Epidermal melanocyte (primary cell): ENCODE measurements at regions not wholly inside any gene's neighbourhood (a gene's known extent, or its start where the extent isn't known, plus 50 kb on each side); places are given as distances from the start of the nearest gene placed in this dataset.

ENCODE experiments used
- DNase-seq: peaks from one replicate; pipeline ENCODE4 v3.0.0; 2011; ENCODE audit warnings: low spot score; ENCODE audit not compliant: insufficient read length

GRCh38 chr2:239693761-239694415 lies 293.1 kb upstream of the HDAC4 start:
- no peak for DNase-seq

DNA sequence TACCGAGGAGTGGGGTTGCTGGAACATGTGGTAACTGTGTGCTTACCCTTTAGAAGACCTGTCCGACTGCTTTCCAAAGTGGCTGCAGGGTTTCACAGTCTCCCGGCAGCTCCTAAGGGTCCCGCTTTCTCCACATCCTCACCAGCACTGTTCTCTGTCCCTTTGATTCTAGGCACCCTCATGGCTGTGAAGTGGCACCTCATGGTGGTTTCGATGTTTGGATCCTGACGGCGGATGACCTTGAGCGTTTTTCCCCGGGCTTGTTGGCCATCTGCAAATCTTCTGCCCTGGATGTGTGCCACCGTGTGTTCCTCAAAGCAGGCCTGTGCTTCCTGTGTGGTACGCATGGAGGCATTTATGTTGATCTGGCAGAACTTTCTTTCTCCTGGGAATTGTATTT lies 292.5 kb upstream of the HDAC4 start:
- no peak for DNase-seq

DNA sequence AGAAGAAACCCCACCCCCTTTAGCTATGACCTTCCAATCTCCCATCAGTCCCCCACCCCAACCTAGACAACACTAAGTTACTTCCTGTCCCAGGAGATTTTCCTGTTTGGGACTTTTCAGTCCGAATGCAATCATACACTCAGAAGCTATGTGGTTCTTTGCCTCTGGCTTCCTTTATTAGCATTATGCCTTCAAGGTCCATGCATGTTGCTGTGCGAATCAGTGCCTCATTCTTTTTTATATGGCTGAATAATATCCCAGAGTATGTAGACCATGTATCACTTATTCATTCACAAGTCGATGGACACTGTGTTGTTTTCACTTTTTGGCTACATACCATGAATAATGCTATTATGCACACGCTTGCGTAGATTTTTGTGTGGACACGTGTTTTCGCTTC lies 292.1 kb upstream of the HDAC4 start:
- no peak for DNase-seq

- no peak for DNase-seq
These were observed 291.6 kb upstream of the HDAC4 start for GRCh38 chr2:239692362-239692851.

DNA sequence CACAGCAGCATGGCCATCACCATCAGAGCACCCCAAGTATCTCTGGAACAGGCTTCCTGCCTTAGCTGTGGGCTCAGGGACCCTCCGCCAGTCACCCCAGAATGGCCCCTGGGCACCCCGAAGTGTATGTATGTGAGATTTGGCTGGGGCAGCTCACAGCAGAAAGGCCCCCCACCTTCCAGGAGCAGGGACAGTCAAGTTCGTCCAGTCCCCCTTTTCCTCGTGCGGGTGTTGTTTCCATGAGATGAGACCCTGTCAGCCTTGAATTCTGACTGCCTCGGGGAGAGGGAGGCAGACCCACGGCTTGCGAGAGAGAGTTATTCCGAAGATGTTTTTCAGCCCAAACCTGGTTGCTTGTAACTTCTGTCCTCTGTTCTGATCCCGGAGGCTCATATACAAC lies 290.9 kb upstream of the HDAC4 start:
- no peak for DNase-seq

- DNase-seq = no peak
These were observed 290.1 kb upstream of the HDAC4 start for GRCh38 chr2:239690651-239691631.

DNA sequence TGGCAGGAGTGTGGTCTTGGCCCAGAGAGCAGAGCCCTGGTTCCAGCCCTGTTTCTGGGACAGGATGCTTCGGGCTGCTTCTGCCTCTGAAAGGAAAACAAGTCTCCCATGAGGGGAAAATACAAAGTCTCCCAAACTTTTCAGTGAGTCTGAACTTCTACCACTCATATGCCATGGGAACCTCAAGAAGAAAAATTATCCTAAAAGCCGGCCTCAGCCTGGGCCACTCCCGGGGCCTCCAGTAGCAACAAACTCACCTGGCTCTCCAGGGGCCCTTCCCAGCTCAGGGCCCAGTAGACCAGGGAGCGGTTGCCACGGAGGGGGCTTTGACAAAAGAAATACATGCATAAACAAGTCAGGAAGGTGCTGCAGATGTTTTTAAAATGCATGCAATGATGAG lies 289.2 kb upstream of the HDAC4 start:
- DNase-seq = no peak

- no peak for DNase-seq
These were observed 288.6 kb upstream of the HDAC4 start for GRCh38 chr2:239689410-239689809.

- no peak for DNase-seq
These were observed 288.0 kb upstream of the HDAC4 start for GRCh38 chr2:239688840-239689239.

GRCh38 chr2:239688122-239688681 lies 287.4 kb upstream of the HDAC4 start:
- DNase-seq = no peak

GRCh38 chr2:239687441-239687840 lies 286.6 kb upstream of the HDAC4 start:
- no peak for DNase-seq

- no peak for DNase-seq
These were observed 285.1 kb upstream of the HDAC4 start for GRCh38 chr2:239685965-239686364.

DNA sequence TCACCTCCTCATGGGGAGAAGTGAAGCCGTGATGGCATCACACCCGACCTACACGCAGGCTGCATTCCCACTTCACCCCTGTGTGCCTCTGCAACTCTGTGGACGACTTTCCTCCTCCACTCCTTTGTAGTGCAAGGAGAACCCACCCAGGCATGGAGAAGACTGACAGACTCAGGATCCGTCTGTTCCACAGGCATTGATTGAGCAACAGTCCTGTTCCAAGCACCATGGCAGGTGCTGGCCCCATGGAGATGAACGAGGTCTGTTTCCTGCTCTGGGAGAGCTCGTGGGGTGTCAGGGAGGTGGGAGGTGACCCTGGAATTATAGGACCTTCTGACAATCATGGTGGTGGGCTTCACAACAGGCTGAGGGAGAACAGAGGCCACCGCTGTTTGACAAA lies 284.7 kb upstream of the HDAC4 start:
- DNase-seq = no peak

GRCh38 chr2:239684996-239685395 lies 284.2 kb upstream of the HDAC4 start:
- no peak for DNase-seq

DNA sequence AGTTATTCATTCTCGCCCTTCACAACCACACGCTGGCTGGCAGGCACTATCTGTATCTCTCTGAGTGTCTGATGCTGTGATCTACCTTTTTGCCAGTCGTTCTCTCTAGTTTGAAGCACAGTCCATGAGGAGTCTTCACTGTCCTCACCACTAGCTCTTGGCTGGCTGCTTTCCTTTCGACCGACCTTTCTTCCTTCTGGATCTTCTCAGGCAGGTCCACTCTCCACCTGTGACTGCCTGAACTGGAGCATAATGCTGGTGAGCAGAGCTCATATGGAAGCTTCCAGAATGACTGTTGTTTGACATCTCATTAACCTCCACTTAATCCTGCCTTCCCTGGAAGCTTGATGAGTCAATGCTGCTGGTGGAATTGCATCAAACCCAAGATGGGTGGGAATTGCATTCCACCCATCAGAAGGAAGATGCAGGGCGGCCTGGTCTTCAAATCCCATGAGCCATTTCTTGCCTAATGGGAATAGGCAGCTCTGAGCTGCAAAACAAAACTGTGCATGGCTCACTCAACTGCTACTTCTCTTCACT lies 283.5 kb upstream of the HDAC4 start:
- no peak for DNase-seq

DNA sequence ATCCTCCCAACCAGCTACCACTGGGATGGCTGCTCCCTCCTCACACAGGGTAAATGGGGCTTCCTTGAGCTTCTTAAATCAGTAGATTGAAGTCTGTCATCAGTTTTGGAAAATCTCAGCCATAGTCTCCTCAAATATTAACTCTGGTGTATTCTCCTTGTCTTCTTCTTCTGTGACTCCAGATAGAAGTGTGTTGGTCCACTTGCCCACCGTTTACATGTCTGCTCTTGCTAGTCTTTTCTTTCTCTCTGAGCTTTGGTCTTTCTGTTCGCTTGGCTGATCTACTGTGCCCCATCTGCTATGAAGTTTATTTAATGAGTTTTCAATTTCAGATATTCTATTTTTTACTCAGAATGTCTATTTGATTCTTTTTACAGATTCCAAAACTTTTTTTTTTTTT lies 281.7 kb upstream of the HDAC4 start:
- no peak for DNase-seq

- no peak for DNase-seq
These were observed 278.9 kb upstream of the HDAC4 start for GRCh38 chr2:239679755-239680154.

GRCh38 chr2:239678666-239679296 lies 278.0 kb upstream of the HDAC4 start:
- no peak for DNase-seq

DNA sequence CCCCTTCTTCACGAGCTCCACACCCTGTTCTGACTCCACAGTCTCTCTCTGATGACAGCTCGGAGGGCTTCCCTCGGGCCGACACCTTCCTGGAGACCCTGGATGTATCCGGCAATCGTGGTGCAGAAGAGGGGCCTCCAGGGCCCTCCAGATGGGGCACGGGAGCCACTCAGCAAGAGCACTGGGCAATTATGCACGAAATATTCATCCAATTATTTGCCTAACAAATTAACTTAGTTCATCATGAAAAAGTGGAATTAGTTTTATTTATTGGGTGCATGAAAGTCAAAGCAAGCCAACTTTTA lies 277.3 kb upstream of the HDAC4 start:
- no peak for DNase-seq

- no peak for DNase-seq
These were observed 276.8 kb upstream of the HDAC4 start for GRCh38 chr2:239677453-239678185.
